HG03159 (cell line): ENCODE measurements at regions not wholly inside any gene's neighbourhood (a gene's known extent, or its start where the extent isn't known, plus 50 kb on each side); places are given as distances from the start of the nearest gene placed in this dataset.
"Not testable (repeated sequence)": the region's sequence is repeated elsewhere in the genome, so short reads cannot be mapped to it uniquely, and the experiment has no call there.

ENCODE experiments used
- ATAC-seq: cut with Tn5 transposase; IDR thresholded peaks from one replicate; pipeline ENCODE4 v1.9.1; 2021; ENCODE audit warnings: mild to moderate bottlenecking, moderate library complexity; ENCODE audit not compliant: unreplicated experiment

DNA sequence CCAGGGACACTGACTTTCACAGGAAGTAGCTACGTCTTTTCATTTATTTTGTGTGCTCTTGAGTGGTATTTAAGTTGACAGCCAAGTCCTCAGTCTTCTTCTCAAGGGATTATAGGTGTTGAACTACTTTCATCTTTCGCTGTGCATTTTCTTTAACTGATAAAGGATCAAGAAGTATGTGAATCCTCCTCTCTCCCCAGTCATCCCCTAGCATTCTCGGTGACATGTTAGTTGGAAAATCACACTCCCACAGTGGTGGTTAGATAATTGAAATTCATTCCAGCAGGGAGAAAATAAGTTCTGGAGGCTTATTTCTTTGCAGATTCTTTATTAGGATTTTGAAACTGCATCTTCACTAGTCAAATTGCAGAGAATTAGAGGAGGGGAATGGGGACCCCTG is 569.4 kb downstream of the MEI4 start:
- ATAC-seq, result no peak

- no peak for ATAC-seq
These were observed 578.2 kb downstream of the MEI4 start for GRCh38 chr6:78231002-78231401.

- ATAC-seq, result no peak
These were observed 590.7 kb downstream of the MEI4 start for GRCh38 chr6:78243519-78243918.

DNA sequence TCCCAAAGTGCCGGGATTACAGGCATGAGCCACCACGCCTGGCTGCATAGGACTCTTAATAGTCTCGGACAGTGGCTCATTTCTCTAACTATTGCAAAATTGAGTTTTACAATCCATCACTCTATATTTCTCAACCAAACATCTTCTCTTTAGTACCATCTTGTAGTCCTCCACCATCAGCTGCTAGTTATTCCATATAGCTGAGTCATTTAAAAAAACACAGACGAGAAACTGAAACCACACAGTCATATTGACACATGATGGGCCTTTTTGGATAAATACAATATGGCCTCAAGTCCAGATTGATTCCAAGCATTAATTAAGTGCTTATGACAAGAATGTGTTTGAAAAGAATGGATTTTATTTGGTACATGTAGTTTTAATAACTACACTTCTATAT is 599.1 kb downstream of the MEI4 start:
- ATAC-seq, result no peak

DNA sequence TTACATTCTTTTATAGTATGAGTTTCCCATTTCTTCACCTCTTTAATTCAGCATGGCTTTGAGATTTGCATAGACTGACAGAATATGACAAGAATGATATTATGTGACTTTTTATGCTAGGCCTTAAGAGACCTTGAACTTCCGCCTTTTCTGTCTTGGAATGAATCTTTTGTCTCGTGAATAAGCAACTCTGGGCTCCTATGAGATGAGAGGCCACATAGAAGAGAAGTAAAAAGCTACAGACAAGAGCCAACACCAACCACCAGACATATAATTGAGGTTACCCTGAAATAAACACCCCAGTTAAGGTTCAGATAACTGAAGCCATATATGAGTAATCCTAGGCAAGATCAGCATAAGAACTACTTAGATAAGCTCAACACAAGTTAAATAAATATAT is 600.8 kb downstream of the MEI4 start:
- ATAC-seq, result peak; percentile 74

DNA sequence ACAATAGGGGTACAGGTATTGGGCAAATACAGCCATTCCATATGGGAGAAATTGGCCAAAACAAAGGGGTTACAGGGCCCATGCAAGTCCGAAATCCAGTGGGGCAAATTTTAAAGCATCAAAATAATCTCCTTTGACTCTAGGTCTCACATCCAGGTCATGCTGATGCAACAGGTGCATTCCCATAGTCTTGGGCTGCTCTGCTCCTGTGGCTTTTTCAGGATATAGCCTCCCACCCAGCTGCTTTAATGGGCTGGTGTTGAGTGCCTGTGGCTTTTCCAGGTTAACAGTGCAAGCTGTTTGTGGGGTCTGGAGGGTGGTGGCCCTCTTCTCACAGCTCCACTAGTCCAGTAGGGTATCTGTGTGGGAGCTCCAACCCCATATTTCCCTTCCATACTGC is 607.1 kb downstream of the MEI4 start:
- ATAC-seq, result no peak

DNA sequence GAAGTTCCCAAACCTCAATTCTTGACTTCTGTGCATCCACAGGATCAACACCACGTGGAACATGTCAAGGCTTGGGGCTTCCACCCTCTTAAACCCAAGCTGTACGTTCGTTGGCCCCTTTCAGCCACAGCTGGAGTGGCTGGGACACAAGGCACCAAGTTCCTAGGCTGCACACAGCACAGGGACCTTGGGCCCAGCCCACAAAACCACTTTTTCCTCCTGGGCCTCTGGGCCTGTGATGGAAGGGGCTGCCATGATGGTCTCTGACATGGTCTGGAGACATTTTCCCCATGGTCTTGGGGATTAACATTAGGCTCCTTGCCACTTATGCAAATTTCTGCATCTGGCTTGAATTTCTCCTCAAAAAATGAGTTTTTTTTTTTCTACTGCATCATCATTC is 606.9 kb upstream of the IRAK1BP1 start:
- not testable (repeated sequence) for ATAC-seq

- no peak for ATAC-seq
These were observed 598.5 kb upstream of the IRAK1BP1 start for GRCh38 chr6:78268591-78269452.

DNA sequence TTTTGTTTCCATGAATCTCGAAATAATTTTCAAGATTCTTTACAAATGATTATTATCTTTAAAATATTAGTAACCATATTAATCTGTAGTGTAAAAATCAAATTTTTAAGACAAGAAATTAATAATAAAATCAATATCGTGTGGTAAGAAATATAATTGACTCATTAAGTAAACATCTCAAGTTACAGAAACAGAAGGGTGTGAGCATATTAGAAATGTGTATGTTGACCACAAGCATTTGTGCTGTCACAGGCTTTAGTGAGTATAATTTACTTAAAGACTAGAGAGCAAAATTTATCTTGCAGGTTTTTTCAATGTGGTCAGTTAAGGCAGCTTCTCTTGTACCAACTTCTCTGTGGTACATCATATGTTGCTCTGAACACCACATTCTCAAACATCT is 566.5 kb upstream of the IRAK1BP1 start:
- ATAC-seq, result no peak

GRCh38 chr6:78302411-78302810 is 564.9 kb upstream of the IRAK1BP1 start:
- ATAC-seq, result no peak

- no peak for ATAC-seq
These were observed 559.3 kb upstream of the IRAK1BP1 start for GRCh38 chr6:78308025-78308424.

- no peak for ATAC-seq
These were observed 545.1 kb upstream of the IRAK1BP1 start for GRCh38 chr6:78322068-78322845.

- no peak for ATAC-seq
These were observed 543.1 kb upstream of the IRAK1BP1 start for GRCh38 chr6:78324213-78324612.

DNA sequence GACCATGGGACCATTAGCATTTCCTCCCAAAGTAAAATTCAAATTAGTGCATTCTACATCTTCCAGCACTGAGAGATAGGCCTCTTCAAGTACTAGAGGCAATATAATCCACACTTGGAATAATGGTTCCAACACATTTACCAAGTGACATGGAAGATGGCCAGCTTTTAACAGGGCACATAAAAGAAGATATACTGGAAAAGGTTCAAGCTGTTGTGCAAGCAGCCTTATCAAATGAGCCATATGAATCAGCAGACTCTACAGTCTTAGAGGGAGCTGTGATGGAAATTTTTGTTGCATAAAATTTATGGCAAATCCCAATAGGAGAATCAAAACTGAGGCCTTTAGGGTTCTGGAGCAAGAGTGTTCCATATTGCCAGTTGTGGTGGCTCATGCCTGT is 526.6 kb upstream of the IRAK1BP1 start:
- ATAC-seq, result no peak

DNA sequence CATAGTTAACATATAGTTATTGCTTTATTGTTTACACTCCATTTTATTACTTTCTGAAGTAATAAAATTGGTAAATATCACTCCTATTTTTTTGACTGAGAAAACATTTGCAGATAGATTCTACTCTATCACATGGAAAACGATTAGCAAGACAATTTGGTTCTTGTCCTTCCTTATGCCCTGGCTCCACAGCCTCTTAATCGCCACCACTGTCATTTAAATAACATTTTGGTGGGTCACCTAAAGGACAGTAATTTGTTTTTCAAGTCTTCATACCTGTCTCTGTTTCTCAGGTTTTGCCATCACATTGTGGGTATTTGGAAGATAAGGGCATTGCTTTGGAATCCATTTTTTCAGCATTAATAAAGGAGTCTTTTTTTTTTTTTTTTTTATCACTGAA is 521.5 kb upstream of the IRAK1BP1 start:
- no peak for ATAC-seq

DNA sequence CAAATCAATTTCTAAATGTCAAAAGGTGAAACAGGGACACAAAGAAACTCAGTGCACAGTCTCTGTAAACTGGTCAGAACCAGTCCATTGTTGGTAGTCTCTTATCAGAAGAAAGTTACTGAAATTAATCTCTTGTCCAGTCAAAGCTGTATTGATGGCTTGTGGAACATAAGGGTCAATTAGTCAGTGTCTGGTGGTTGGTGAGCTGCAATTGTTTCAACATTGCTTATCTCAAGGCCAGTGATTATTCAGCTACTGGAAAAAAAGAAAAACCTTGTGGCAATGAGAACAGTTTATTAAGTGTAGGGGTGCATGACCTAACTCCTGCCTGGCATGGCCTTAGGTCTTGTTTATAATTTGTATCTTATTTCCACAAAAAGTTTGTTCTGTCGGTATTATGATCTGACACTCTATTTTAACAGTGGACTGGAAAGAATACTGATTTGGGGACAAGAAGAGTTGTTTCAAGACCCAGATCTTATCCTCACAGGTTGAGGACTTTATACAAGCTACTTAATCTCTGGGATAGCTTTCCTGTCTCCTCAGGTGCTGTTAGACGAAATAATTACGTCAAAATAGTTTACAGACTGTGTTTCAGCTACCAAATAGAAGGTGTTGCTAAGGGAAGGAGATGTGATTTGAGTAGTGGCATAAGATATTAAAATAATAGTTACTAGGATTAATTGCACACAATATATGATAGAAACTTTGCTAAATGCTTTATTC is 520.0 kb upstream of the IRAK1BP1 start:
- ATAC-seq, result no peak

GRCh38 chr6:78353040-78353439 is 514.3 kb upstream of the IRAK1BP1 start:
- no peak for ATAC-seq

DNA sequence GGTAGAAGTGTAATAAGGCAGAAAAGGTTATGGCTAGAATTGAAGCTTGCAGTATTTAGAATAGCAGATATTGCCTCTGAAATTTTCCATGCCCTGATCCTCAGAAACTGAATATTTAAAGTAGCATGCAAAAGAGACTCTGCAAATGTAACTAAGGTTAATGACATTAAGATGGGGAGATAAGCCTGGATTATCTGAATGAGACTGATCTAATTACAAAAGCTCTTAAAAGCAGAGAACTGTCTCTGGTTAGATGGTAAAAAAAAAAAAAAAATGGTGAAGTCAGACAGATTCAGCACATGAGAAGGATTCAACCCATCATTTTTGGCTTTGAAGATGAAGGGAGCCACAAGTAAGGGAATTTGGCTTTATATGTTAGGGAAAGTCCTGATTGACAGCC is 503.7 kb upstream of the IRAK1BP1 start:
- no peak for ATAC-seq

GRCh38 chr6:78365473-78365872 is 501.9 kb upstream of the IRAK1BP1 start:
- no peak for ATAC-seq

DNA sequence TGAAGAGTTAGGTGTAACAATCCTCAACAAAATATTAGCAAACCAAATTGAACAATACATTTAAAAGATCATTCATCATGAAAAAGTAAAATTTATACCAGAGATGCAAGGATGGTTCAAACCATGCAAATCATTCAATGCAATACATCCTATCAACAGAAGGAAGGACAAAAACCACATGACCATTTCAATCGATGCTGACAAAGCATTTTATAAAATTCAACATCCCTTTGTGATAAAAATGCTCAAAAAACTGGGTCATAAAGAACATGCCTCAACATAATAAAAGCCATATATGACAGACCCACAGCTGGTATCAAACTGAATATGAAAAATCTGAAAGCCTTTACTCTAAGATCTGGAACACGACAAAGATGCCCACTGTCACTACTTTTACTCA is 490.3 kb upstream of the IRAK1BP1 start:
- ATAC-seq, result no peak

GRCh38 chr6:78379982-78380381 is 487.4 kb upstream of the IRAK1BP1 start:
- no peak for ATAC-seq

- ATAC-seq, result no peak
These were observed 486.8 kb upstream of the IRAK1BP1 start for GRCh38 chr6:78380541-78380940.
